Thyroid gland (tissue), 4 donors: ENCODE measurements at regions not wholly inside any gene's neighbourhood (a gene's known extent, or its start where the extent isn't known, plus 50 kb on each side); places are given as distances from the start of the nearest gene placed in this dataset.

ENCODE experiments used
- POLR2A ChIP-seq, 2 donors: fragments of 450-650 bp; IDR thresholded peaks; one replicate each; pipeline ENCODE4 v1.6.1; 2017; ENCODE audit warnings: antibody characterized with exemption in 2 of 2, mild to moderate bottlenecking in 2 of 2, moderate library complexity in 1 of 2
- TF ChIP-seq, protein P1 (sequence below), 6 experiments: fragments of 200-600 bp in 3 of 6; fragments of 450-650 bp in 3 of 6; sonication (generic) in 3 of 6; IDR thresholded peaks; one replicate each; pipeline ENCODE4 v1.5.1; 2016 to 2019; ENCODE audit warnings: antibody characterized with exemption in 6 of 6, mild to moderate bottlenecking in 2 of 6, inconsistent platforms in 1 of 6, moderate library complexity in 1 of 6

DNA sequence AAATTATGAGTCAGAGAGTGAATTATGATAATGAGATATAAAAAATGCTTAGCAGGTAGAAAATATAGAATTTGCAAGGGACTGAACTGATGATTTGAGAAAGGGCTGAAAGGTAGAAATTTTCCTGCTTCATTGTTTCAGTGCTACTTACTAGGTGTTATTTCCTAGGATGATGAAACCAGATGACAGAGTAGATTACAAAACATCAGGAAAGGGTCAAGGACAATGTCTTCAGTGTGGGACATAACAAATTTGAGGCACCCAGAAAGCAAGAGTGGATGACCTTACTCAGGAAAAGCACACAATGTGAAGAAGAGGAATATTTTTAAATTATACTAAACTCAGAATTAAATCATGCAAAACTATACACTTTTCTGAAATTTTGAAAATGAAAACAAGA is 102.1 kb downstream of the SHCBP1 start:
- TF ChIP-seq, protein P1, sequence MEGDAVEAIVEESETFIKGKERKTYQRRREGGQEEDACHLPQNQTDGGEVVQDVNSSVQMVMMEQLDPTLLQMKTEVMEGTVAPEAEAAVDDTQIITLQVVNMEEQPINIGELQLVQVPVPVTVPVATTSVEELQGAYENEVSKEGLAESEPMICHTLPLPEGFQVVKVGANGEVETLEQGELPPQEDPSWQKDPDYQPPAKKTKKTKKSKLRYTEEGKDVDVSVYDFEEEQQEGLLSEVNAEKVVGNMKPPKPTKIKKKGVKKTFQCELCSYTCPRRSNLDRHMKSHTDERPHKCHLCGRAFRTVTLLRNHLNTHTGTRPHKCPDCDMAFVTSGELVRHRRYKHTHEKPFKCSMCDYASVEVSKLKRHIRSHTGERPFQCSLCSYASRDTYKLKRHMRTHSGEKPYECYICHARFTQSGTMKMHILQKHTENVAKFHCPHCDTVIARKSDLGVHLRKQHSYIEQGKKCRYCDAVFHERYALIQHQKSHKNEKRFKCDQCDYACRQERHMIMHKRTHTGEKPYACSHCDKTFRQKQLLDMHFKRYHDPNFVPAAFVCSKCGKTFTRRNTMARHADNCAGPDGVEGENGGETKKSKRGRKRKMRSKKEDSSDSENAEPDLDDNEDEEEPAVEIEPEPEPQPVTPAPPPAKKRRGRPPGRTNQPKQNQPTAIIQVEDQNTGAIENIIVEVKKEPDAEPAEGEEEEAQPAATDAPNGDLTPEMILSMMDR (IDR thresholded peaks at IDR 0.05): no peak
- no peak for TF ChIP-seq POLR2A (IDR thresholded peaks at IDR 0.05)
